Breast epithelium (tissue), 4 donors: ENCODE measurements at regions not wholly inside any gene's neighbourhood (a gene's known extent, or its start where the extent isn't known, plus 50 kb on each side); places are given as distances from the start of the nearest gene placed in this dataset.

Experiments
- DNase-seq, 2 donors: peaks; one replicate each; pipeline ENCODE4 v3.0.0-alpha.2; 2019; ENCODE audit warnings: low spot score in 2 of 2
- H3K27ac ChIP-seq, 2 donors: fragments of 200-600 bp; sonication (generic) in 1 of 2; one replicate each; pipeline ENCODE4 v1.5.1; 2016 to 2019; ENCODE audit warnings: mild to moderate bottlenecking in 1 of 2
- H3K27me3 ChIP-seq, 2 donors: fragments of 200-600 bp; sonication (generic) in 1 of 2; one replicate each; pipeline versions ENCODE4 v1.5.1 to v1.6.0; 2017 to 2019; ENCODE audit warnings: control low read depth in 1 of 2, mild to moderate bottlenecking in 1 of 2
- H3K36me3 ChIP-seq: fragments of 200-600 bp; one replicate; pipeline ENCODE4 v1.5.1; 2019
- H3K4me1 ChIP-seq, 2 donors: fragments of 200-600 bp; sonication (generic); one replicate each; pipeline ENCODE4 v1.5.1; 2016 to 2019; ENCODE audit warnings: control low read depth in 1 of 2
- H3K4me3 ChIP-seq, 3 donors: fragments of 200-600 bp; sonication (generic); 1 replicate in 2 of 3; 2 replicates in 1 of 3; pipeline ENCODE4 v1.5.1; 2016 to 2019; ENCODE audit warnings: mild to moderate bottlenecking in 3 of 3, moderate library complexity in 2 of 3
- H3K9me3 ChIP-seq, 2 donors: fragments of 200-600 bp; sonication (generic) in 1 of 2; one replicate each; pipeline ENCODE4 v1.5.1; 2016 to 2019; ENCODE audit warnings: control low read depth in 1 of 2
- CTCF ChIP-seq, 3 donors: fragments of 450-650 bp; IDR thresholded peaks; one replicate each; pipeline ENCODE4 v1.5.1; 2016 to 2017; ENCODE audit warnings: antibody characterized with exemption in 3 of 3, mild to moderate bottlenecking in 3 of 3, moderate library complexity in 3 of 3
- POLR2A ChIP-seq: fragments of 450-650 bp; IDR thresholded peaks from one replicate; pipeline ENCODE4 v1.6.1; 2016; ENCODE audit warnings: antibody characterized with exemption, mild to moderate bottlenecking, moderate library complexity
- POLR2AphosphoS5 ChIP-seq, 3 donors: sonication (generic); formaldehyde crosslinking; IDR thresholded peaks; one replicate each; pipeline ENCODE4 v1.6.1; 2017; ENCODE audit warnings: antibody characterized with exemption in 3 of 3
- intact Hi-C: fragments of 100-400 bp; cut with DNase I; formaldehyde crosslinking; loops from one replicate; pipeline ENCODE4 v1.15.1; 2023; ENCODE audit warnings: low total_unique reads

- H3K4me1 ChIP-seq, result no peaks in the 10 kb centered on the region
- H3K27ac ChIP-seq, result no peak overlapping the region
- H3K4me3 ChIP-seq, result no peak overlapping the region
- no peaks in the 10 kb centered on the region for H3K9me3 ChIP-seq
- H3K27me3 ChIP-seq, result no peaks in the 10 kb centered on the region
- DNase-seq, result no peak
- H3K36me3 ChIP-seq, result no peaks in the 10 kb centered on the region
- intact Hi-C loops, result no loop called here
- no peak for TF ChIP-seq CTCF (IDR thresholded peaks at IDR 0.05)
- TF ChIP-seq POLR2AphosphoS5 (IDR thresholded peaks at IDR 0.05), result no peak
- no peak for TF ChIP-seq POLR2A
Measured at GRCh38 chr5:96140084-96140483, 178.4 kb upstream of the ELL2 start.

GRCh38 chr5:96134886-96135285, 173.2 kb upstream of the ELL2 start:
- Histone ChIP-seq H3K27me3 (no peaks in the 10 kb centered on the region), H3K9me3 (no peaks in the 10 kb centered on the region), H3K27ac (no peak overlapping the region), H3K36me3 (no peaks in the 10 kb centered on the region), H3K4me3 (no peak overlapping the region), H3K4me1 (no peaks in the 10 kb centered on the region)
- TF ChIP-seq POLR2AphosphoS5 (IDR thresholded peaks at IDR 0.05) (no peak), CTCF (IDR thresholded peaks at IDR 0.05) (no peak), POLR2A (no peak)
- no peak for DNase-seq
- intact Hi-C loops, result no loop called here

DNA sequence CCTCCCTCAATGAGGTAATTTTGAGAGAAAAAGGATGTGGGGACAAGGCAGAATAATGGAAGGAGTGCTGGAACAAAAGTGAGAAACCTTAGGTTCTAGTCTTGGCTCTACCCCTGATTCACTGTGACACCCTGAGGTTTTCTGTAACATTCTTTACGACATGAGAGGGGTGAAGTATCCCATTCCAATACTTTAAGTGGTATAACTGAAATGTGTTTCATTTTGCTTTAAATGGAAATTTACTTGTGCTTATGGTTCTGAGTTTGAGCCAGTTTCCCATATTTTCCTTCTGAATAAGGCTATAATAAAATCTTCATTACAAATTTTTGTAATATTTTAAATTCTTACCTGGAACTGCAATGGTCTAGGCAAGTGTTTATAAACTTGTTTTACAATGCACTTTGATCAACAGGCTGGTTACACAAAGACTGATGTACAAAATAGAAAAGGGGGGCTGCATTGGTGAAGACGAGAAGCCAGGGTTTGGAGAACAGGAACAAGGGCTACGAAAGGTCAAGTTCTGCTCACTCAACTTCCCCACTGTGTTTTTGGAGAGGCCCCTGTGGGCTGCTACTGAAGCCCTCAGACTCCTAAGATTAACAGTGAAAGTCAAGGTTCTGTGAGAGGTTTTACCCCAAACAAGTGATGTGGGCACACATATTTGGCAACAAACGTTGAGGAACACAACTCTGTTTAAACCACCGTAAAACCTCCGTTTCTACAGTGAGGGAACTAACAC, 171.9 kb upstream of the ELL2 start:
- DNase-seq, result no peak
- no peaks in the 10 kb centered on the region for H3K36me3 ChIP-seq
- intact Hi-C loops, result no loop called here
- H3K9me3 ChIP-seq, result no peaks in the 10 kb centered on the region
- no peak for TF ChIP-seq POLR2AphosphoS5 (IDR thresholded peaks at IDR 0.05)
- no peak for TF ChIP-seq CTCF (IDR thresholded peaks at IDR 0.05)
- TF ChIP-seq POLR2A, result no peak
- H3K27me3 ChIP-seq, result no peaks in the 10 kb centered on the region
- H3K4me3 ChIP-seq, result no peak overlapping the region
- no peaks in the 10 kb centered on the region for H3K4me1 ChIP-seq
- no peak overlapping the region for H3K27ac ChIP-seq

- Histone ChIP-seq H3K27ac (no peak overlapping the region), H3K9me3 (no peaks in the 10 kb centered on the region)
- intact Hi-C loops, result no loop called here
Measured at GRCh38 chr5:96129276-96129675, 167.6 kb upstream of the ELL2 start.

DNA sequence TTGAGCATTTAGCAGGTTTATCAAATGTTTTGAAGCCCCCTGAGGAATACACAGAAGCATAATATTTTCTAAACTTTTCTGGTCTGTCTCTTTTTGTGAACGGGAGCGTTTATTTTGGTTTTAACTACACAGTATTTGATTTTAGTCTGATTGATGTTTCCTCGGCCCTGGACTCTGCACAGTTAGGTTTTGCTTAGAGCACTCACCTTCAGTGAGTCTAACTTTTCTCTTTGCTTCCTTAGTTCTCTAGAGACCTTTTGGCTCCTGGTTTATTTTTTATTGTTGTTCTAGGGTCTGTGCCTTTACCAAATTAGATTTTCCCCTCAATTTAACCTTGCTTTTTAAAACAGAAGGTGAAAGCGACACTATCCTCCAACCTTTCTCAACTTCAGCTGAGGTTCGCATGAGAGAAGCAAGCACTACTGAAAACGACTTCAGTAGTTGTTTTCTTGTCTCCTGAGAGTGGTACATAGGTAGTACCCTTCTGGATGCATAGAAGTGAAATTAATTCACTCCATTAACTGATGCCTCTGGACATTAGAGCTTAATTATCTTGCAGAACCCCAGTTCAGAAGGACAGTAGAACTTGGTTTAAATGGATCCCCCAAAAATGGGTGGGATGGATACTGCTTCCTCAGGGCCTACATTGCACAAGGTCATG, 166.7 kb upstream of the ELL2 start:
- no peak for DNase-seq
- Histone ChIP-seq H3K36me3 (no peaks in the 10 kb centered on the region), H3K4me1 (no peaks in the 10 kb centered on the region), H3K9me3 (no peaks in the 10 kb centered on the region), H3K27me3 (no peaks in the 10 kb centered on the region), H3K4me3 (no peak overlapping the region), H3K27ac (no peak overlapping the region)
- TF ChIP-seq POLR2AphosphoS5 (IDR thresholded peaks at IDR 0.05), result no peak
- TF ChIP-seq CTCF (IDR thresholded peaks at IDR 0.05), result no peak
- TF ChIP-seq POLR2A, result no peak
- intact Hi-C loops, result no loop called here

More at GRCh38 chr5:96129276-96129675, 167.6 kb upstream of the ELL2 start:
- Histone ChIP-seq H3K27me3 (no peaks in the 10 kb centered on the region), H3K4me3 (no peak overlapping the region), H3K36me3 (no peaks in the 10 kb centered on the region), H3K4me1 (no peaks in the 10 kb centered on the region)
- no peak for DNase-seq
- TF ChIP-seq POLR2AphosphoS5 (IDR thresholded peaks at IDR 0.05) (no peak), POLR2A (no peak)
